Fibroblast of skin of right quadriceps (primary cell): ENCODE measurements at regions not wholly inside any gene's neighbourhood (a gene's known extent, or its start where the extent isn't known, plus 50 kb on each side); places are given as distances from the start of the nearest gene placed in this dataset.
A peak's percentile ranks its signal among the peaks of the same experiment; 100 is the strongest.
"Not testable (repeated sequence)": the region's sequence is repeated elsewhere in the genome, so short reads cannot be mapped to it uniquely, and the experiment has no call there.

Experiments used
- DNase-seq: peaks from one replicate; pipeline ENCODE4 v3.0.0-alpha.2; 2013

GRCh38 chr4:31692399-31692940 is 972.3 kb downstream of the PCDH7 start:
- no peak for DNase-seq

GRCh38 chr4:31701256-31701655 is 981.1 kb downstream of the PCDH7 start:
- DNase-seq, result no peak

DNA sequence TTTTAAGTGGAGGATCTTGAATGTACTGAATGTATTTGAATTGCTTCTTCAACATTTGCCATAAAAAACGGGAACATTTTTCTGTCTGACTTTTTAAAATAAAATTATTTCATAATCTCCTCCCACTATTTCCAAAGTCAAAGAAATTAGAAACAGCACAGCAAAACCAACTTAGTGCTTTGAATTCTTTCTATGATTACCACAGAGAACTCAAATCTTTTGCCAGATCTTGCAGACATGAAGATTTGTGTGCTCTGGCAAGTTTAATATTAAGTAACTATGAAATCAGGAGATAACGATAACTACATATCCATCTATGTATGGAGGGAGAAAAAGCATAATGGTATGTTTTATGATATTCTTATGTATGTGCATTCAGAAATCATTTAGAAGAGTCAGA is 982.2 kb downstream of the PCDH7 start:
- DNase-seq, result peak; percentile 7

GRCh38 chr4:31714238-31714637 is 994.1 kb downstream of the PCDH7 start:
- DNase-seq, result no peak

GRCh38 chr4:31715302-31715701 is 995.1 kb downstream of the PCDH7 start:
- no peak for DNase-seq

- no peak for DNase-seq
Observed at GRCh38 chr4:31727030-31727429, 1006.9 kb downstream of the PCDH7 start.

- DNase-seq, result no peak
Observed at GRCh38 chr4:31735004-31735403, 1014.8 kb downstream of the PCDH7 start.

GRCh38 chr4:31737419-31737818 is 1017.2 kb downstream of the PCDH7 start:
- DNase-seq, result no peak

- DNase-seq, result peak; percentile 0
Observed at GRCh38 chr4:31741326-31741725, 1021.2 kb downstream of the PCDH7 start.

GRCh38 chr4:31748382-31748781 is 1028.2 kb downstream of the PCDH7 start:
- no peak for DNase-seq

DNA sequence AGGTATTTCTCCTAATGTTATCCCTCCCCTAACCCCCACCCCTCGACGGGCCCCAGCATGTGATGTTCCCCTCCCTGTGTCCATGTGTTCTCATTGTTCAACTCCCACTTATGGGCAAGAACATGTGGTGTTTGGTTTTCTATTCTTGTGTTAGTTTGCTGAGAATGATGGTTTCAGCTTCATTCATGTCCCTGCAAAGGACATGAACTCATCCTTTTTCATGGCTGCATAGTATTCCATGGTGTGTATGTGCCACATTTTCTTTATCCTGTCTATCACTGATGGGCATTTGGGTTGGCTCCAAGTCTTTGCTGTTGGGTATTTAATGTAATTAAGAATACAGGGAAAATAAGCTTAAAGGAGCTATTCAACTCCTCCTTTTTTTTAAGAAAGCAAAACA is 1030.4 kb downstream of the PCDH7 start:
- DNase-seq, result not testable (repeated sequence)

GRCh38 chr4:31755751-31756150 is 1035.6 kb downstream of the PCDH7 start:
- no peak for DNase-seq

- no peak for DNase-seq
Observed at GRCh38 chr4:31768756-31769155, 1048.6 kb downstream of the PCDH7 start.

- DNase-seq, result no peak
Observed at GRCh38 chr4:31783311-31783710, 1063.1 kb downstream of the PCDH7 start.

DNA sequence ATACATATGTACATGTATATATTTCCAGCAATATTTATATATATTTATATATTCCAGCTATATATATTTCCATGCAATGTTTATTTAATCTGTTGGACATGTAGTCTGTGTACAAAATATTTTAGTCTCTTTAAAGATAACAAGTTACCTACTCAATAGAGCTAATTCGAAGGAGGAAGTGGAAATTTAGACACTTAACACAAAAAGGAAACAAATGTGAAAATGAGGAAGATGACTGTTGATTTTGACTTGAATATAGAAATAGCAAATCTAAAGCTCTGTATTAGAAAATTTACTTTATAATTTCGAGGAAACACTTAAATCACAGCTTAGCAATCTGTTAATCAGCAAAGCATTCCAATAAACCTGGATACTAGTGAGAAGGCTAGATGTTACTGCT is 1064.4 kb downstream of the PCDH7 start:
- no peak for DNase-seq

DNA sequence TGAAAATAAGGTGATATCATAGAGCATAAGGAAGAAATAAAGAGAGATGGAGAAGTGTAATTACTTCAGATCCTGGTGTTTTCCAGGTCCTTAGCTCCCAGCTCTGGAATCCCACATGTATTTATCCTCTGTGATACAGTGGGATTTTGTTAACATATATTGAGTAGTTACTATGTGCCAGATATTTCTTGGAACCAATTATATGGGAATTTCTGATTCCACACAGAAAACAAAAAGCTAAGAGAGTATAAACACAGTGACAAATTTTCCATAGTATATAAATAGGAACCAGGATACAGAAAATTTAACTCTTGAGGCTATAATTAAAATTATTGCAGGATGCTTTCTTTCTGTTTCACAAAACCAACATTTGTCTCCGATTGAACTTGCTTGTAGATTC is 1067.5 kb downstream of the PCDH7 start:
- DNase-seq, result no peak

GRCh38 chr4:31788676-31789075 is 1068.5 kb downstream of the PCDH7 start:
- no peak for DNase-seq

DNA sequence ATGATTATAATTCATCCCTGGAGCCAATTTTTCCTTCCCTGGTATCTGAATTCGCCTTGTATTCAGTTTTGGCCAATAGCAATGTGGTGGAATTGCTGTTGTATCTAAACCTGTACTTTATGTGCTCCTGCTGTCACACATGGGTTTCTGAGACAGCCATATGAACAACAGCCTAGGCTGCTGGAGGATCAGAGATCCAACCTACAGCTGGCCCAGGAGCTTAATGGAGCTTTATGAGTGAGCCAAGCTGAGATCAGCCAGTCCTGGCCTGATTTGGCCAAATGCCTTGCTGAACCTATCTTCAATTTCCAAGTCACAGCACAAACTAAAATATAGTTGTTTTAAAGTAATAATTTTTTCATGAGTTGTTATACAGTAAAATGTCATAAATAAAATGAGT is 1071.5 kb downstream of the PCDH7 start:
- no peak for DNase-seq

DNA sequence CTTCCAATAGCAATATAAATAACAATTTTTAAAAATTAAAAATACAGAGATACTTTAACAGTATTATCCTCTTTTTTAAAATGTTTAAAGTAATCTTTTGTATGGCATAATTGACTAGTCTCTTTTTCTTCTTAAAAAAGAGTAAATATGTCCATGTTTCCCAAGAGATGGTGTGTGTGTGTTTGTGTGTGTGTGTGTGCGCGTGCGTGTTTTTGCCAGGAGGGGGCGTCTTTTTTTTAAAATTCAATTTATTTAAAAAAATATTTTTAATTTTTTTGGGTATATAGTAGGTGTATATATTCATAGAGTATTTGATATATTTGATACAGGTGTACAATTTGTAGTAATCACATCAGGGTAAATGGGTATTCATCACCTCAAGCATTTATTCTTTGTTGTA is 1073.7 kb downstream of the PCDH7 start:
- DNase-seq, result no peak

DNA sequence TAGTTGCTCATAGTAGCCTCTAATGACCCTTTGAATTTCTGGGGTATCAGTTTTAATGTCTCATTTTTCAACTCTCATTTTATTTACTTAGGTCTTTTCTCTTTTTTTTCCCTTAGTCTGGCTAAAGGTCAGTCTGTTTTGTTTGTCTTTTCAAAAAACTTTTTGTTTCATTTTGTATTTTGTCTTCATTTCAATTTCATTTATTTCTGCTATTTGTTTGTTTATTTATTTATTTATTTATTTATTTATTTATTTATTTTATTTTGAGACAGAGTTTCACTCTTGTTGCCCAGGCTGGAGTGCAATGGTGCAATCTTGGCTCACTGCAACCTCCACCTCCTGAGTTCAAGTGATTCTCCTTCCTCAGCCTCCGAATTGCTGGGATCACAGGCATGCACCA is 1076.9 kb downstream of the PCDH7 start:
- DNase-seq, result not testable (repeated sequence)

GRCh38 chr4:31803526-31804195 is 1083.5 kb downstream of the PCDH7 start:
- DNase-seq, result peak; percentile 10

- peak; percentile 4 for DNase-seq
Observed at GRCh38 chr4:31807036-31807435, 1086.9 kb downstream of the PCDH7 start.

GRCh38 chr4:31844350-31844749 is 1124.2 kb downstream of the PCDH7 start:
- DNase-seq, result no peak

GRCh38 chr4:31851946-31852345 is 1131.8 kb downstream of the PCDH7 start:
- no peak for DNase-seq

DNA sequence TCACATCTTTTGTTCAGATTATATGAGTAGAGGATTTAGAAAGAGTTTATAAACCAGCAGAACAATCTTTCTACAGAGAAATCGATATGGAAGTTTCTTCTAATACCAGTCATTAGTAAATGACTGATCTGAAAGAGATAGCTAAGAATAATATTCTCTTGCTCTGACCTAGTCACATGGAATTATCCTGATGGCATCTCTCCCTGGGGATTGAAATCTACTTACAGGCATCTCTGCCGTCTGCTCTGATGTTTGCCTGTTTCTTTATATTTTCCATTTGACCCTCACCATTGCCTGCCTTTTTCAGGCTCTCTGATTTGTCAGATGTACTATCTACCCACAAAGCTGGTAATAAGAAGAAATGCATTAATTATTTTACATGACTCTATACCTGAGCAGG is 1157.3 kb downstream of the PCDH7 start:
- DNase-seq, result no peak
